HCT116 (cell line): ENCODE measurements at regions not wholly inside any gene's neighbourhood (a gene's known extent, or its start where the extent isn't known, plus 50 kb on each side); places are given as distances from the start of the nearest gene placed in this dataset.

Source experiments
- ATAC-seq: fragments of 200-7000 bp; cut with Tn5 transposase; 2 replicates; pipeline ENCODE4 v1.9.1; 2020; ENCODE audit warnings: mild to moderate bottlenecking, moderate library complexity
- BruUV-seq: library from RNA; stranded (reverse); fragments of 400-500 nt; replicated peaks from 2 replicates; lab custom pipeline; 2021; lab: Mats Ljungman, UMichigan
- CTCF ChIA-PET: fragments of 300-600 bp; sonication (Branson Sonifier 250); formaldehyde crosslinking; loops from one replicate; lab custom pipeline; 2021; ENCODE audit warnings: antibody characterized with exemption; lab: Charles Lee
- POLR2A ChIA-PET: fragments of 300-600, 350-600 bp; sonication (Branson Sonifier 250); formaldehyde crosslinking; loops from one replicate; lab custom pipeline; 2021; ENCODE audit warnings: antibody characterized with exemption; lab: Charles Lee
- RAD21 ChIA-PET, 2 experiments: fragments of 300-600 bp; sonication (Branson Sonifier 250); formaldehyde crosslinking; loops; one replicate each; lab custom pipeline; 2023; ENCODE audit warnings: low total read pairs in 2 of 2; ENCODE audit not compliant: uncharacterized antibody in 2 of 2, unreplicated experiment in 2 of 2, low non-redundant PET in 1 of 2; lab: Charles Lee
- DNase-seq: peaks from one replicate; pipeline ENCODE4 v3.0.0-alpha.2; 2010; ENCODE audit warnings: low read depth, low spot score
- H2AFZ ChIP-seq: fragments of 200-600 bp; shearing (Covaris generic), sonication (generic); 2 replicates; pipeline ENCODE4 v1.6.1; 2017; ENCODE audit warnings: low read depth, mixed run types, mixed read lengths, antibody characterized with exemption, low read length; ENCODE audit not compliant: poor library complexity, severe bottlenecking
- H3K27ac ChIP-seq: 2 replicates; pipeline ENCODE4 v1.5.1; 2012; ENCODE audit warnings: low read depth, low read length
- H3K27me3 ChIP-seq: fragments of 200-600 bp; sonication (generic); 2 replicates; pipeline ENCODE4 v1.6.1; 2016; ENCODE audit warnings: mixed run types, low read length, mixed read lengths; ENCODE audit not compliant: insufficient read depth
- H3K36me3 ChIP-seq, 2 experiments: fragments of 200-500 bp in 1 of 2; fragments of 200-600 bp in 1 of 2; sonication (Bioruptor generic) in 1 of 2; sonication (generic) in 1 of 2; 2 replicates each; pipeline versions ENCODE4 v1.5.1 to v1.6.1; 2014 to 2016; ENCODE audit warnings: low read length in 2 of 2, inconsistent platforms in 1 of 2, mixed read lengths in 1 of 2, mixed run types in 1 of 2; ENCODE audit not compliant: insufficient read depth in 2 of 2, control insufficient read depth in 1 of 2
- H3K4me1 ChIP-seq, 2 experiments: fragments of 200-600 bp in 1 of 2; sonication (generic) in 1 of 2; 2 replicates each; pipeline versions ENCODE4 v1.5.1 to v1.6.1; 2012 to 2017; ENCODE audit warnings: low read length in 2 of 2, inconsistent platforms in 1 of 2, mild to moderate bottlenecking in 1 of 2, mixed read lengths in 1 of 2, mixed run types in 1 of 2, moderate library complexity in 1 of 2; ENCODE audit not compliant: insufficient read depth in 2 of 2, control insufficient read depth in 1 of 2
- H3K4me2 ChIP-seq: fragments of 200-600 bp; sonication (generic); 2 replicates; pipeline ENCODE4 v1.6.1; 2017; ENCODE audit warnings: mixed run types, low read length, mixed read lengths
- H3K4me3 ChIP-seq, 2 experiments: fragments of 200-600 bp in 1 of 2; sonication (generic) in 1 of 2; replicated peaks in 1 of 2; 2 replicates each; pipeline ENCODE4 v1.5.1; 2011 to 2016; ENCODE audit warnings: low read length in 2 of 2, control low read depth in 1 of 2, low read depth in 1 of 2, mild to moderate bottlenecking in 1 of 2, mixed read lengths in 1 of 2, mixed run types in 1 of 2
- H3K79me2 ChIP-seq: fragments of 200-600 bp; sonication (generic); 2 replicates; pipeline ENCODE4 v1.6.1; 2017; ENCODE audit warnings: mild to moderate bottlenecking, mixed run types, low read length, moderate library complexity, mixed read lengths; ENCODE audit not compliant: insufficient read depth
- H3K9ac ChIP-seq: fragments of 200-600 bp; sonication (generic); 2 replicates; pipeline ENCODE4 v1.6.1; 2016; ENCODE audit warnings: low read length, mixed read lengths
- H3K9me2 ChIP-seq: fragments of 200-600 bp; sonication (generic), shearing (Covaris generic); 2 replicates; pipeline ENCODE4 v1.6.1; 2017; ENCODE audit warnings: mixed run types, mild to moderate bottlenecking, moderate library complexity; ENCODE audit not compliant: insufficient read depth
- H3K9me3 ChIP-seq, 2 experiments: fragments of 200-500 bp in 1 of 2; fragments of 200-600 bp in 1 of 2; sonication (Bioruptor generic) in 1 of 2; sonication (generic) in 1 of 2; 2 replicates each; pipeline ENCODE4 v1.6.1; 2014 to 2017; ENCODE audit warnings: low read length in 2 of 2, mixed read lengths in 2 of 2, inconsistent platforms in 1 of 2, low read depth in 1 of 2, mild to moderate bottlenecking in 1 of 2, mixed run types in 1 of 2, moderate library complexity in 1 of 2; ENCODE audit not compliant: control insufficient read depth in 1 of 2, insufficient read depth in 1 of 2
- H4K20me1 ChIP-seq: fragments of 200-600 bp; sonication (generic), shearing (Covaris generic); 2 replicates; pipeline ENCODE4 v1.6.1; 2017; ENCODE audit warnings: mixed run types, mild to moderate bottlenecking, moderate library complexity; ENCODE audit not compliant: insufficient read depth
- EGR1 ChIP-seq: IDR thresholded peaks from 2 replicates; pipeline ENCODE4 v1.6.1; 2012; ENCODE audit warnings: low read depth
- ELF1 ChIP-seq: IDR thresholded peaks from 2 replicates; pipeline ENCODE4 v1.6.1; 2012; ENCODE audit warnings: low read depth, borderline replicate concordance
- EZH2 ChIP-seq: fragments of 200-600 bp; sonication (generic); IDR thresholded peaks from 2 replicates; pipeline ENCODE4 v1.6.1; 2017; ENCODE audit warnings: antibody characterized with exemption, mixed run types
- EZH2phosphoT487 ChIP-seq: fragments of 200-600 bp; IDR thresholded peaks from 2 replicates; pipeline ENCODE4 v1.6.1; 2018; ENCODE audit warnings: antibody characterized with exemption, borderline replicate concordance
- FOSL1 ChIP-seq: IDR thresholded peaks from 2 replicates; pipeline ENCODE4 v1.6.1; 2012; ENCODE audit warnings: low read depth
- JUND ChIP-seq: IDR thresholded peaks from 2 replicates; pipeline ENCODE4 v1.6.1; 2012
- POLR2A ChIP-seq: IDR thresholded peaks from 2 replicates; pipeline ENCODE4 v1.7.0; 2011; ENCODE audit warnings: borderline replicate concordance; ENCODE audit not compliant: insufficient read depth, insufficient read length; ENCODE audit errors: extremely low read depth
- POLR2AphosphoS5 ChIP-seq: IDR thresholded peaks from 2 replicates; pipeline ENCODE4 v1.6.1; 2011; ENCODE audit warnings: mild to moderate bottlenecking, low read depth, low read length, moderate library complexity
- RAD21 ChIP-seq: IDR thresholded peaks from 2 replicates; pipeline ENCODE4 v1.6.1; 2012; ENCODE audit warnings: low read depth, mild to moderate bottlenecking
- REST ChIP-seq: IDR thresholded peaks from 2 replicates; pipeline ENCODE4 v1.6.1; 2012; ENCODE audit warnings: low read depth
- SIN3A ChIP-seq: IDR thresholded peaks from 2 replicates; pipeline ENCODE4 v1.6.1; 2012; ENCODE audit warnings: low read depth
- SP1 ChIP-seq: IDR thresholded peaks from 2 replicates; pipeline ENCODE4 v1.6.1; 2012; ENCODE audit warnings: low read depth
- SRF ChIP-seq: IDR thresholded peaks from 2 replicates; pipeline ENCODE4 v1.6.1; 2012; ENCODE audit warnings: low read depth
- YY1 ChIP-seq: IDR thresholded peaks from 2 replicates; pipeline ENCODE4 v1.6.1; 2011; ENCODE audit warnings: low read length, low read depth, moderate library complexity, mild to moderate bottlenecking; ENCODE audit not compliant: insufficient replicate concordance; ENCODE audit errors: extremely low read depth
- ZBTB33 ChIP-seq: IDR thresholded peaks from 2 replicates; pipeline ENCODE4 v1.6.1; 2011; ENCODE audit warnings: mild to moderate bottlenecking, low read length, moderate library complexity; ENCODE audit not compliant: insufficient replicate concordance; ENCODE audit errors: extremely low read depth
- ZFX ChIP-seq: fragments of 450-650 bp; IDR thresholded peaks from 2 replicates; pipeline ENCODE4 v1.6.1; 2017
- ZNF274 ChIP-seq: fragments of 200-500 bp; sonication (Bioruptor generic); IDR thresholded peaks from 2 replicates; pipeline ENCODE4 v1.6.1; 2014; ENCODE audit warnings: mild to moderate bottlenecking, low read depth, low read length, inconsistent platforms
- intact Hi-C: fragments of 100-400 bp; cut with micrococcal nuclease; formaldehyde crosslinking; loops from 2 replicates; pipeline ENCODE4 v1.10.0; 2022
- TF ChIP-seq, protein P1 (sequence below): IDR thresholded peaks from 2 replicates; pipeline ENCODE4 v1.6.1; 2012

DNA sequence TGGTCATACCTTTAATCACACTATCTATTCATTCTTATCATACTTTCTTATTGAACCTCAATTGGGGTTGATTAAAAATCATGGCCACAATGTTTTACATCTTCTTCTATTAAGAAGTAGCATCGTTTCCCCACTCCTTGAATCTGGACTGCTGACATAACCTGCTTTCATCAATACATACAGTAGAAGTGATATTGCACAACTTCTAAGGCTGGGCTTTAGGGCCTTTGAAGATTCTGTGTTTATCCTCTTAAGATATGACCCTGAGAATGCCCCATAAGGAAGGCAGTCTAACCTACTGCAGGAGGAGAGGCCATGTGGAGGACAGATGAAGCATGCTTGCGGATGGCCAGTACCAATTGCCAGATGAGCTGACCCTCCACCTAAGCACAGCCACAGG is 1142.8 kb upstream of the SEL1L start:
- Histone ChIP-seq H3K4me3 (no peak overlapping the region), H3K79me2 (no peaks in the 10 kb centered on the region), H3K27ac (no peak overlapping the region), H3K27me3 (no peaks in the 10 kb centered on the region), H3K4me2 (no peak overlapping the region), H2AFZ (no peak overlapping the region), H3K9me3 (peaks cover 4 to 16% of the 10 kb centered on the region in 2 experiments; a peak in 3 of 4 replicates), H3K36me3 (no peaks in the 10 kb centered on the region), H4K20me1 (no peaks in the 10 kb centered on the region), H3K9me2 (no peaks in the 10 kb centered on the region), H3K4me1 (no peaks in the 10 kb centered on the region), H3K9ac (no peak overlapping the region)
- intact Hi-C loops: no loop called here
- BruUV-seq: no TSS peak
- no peak for TF ChIP-seq JUND
- TF ChIP-seq FOSL1: no peak
- no peak for TF ChIP-seq ZNF274
- no peak for TF ChIP-seq REST
- TF ChIP-seq SIN3A: no peak
- TF ChIP-seq RAD21: no peak
- no peak for TF ChIP-seq EZH2phosphoT487
- TF ChIP-seq EGR1: no peak
- no peak for TF ChIP-seq YY1
- TF ChIP-seq SRF: no peak
- no peak for TF ChIP-seq ZFX
- TF ChIP-seq ELF1: no peak
- no peak for TF ChIP-seq SP1
- TF ChIP-seq, protein P1, sequence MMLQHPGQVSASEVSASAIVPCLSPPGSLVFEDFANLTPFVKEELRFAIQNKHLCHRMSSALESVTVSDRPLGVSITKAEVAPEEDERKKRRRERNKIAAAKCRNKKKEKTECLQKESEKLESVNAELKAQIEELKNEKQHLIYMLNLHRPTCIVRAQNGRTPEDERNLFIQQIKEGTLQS: no peak
- TF ChIP-seq POLR2AphosphoS5: no peak
- TF ChIP-seq EZH2: no peak
- TF ChIP-seq ZBTB33: no peak
- TF ChIP-seq POLR2A: no peak
- RAD21 ChIA-PET: no interaction called here
- POLR2A ChIA-PET: no interaction called here
- DNase-seq (no peak), ATAC-seq (no peak)
- CTCF ChIA-PET: no interaction called here
